Ovary (tissue), 7 donors: ENCODE measurements at regions not wholly inside any gene's neighbourhood (a gene's known extent, or its start where the extent isn't known, plus 50 kb on each side); places are given as distances from the start of the nearest gene placed in this dataset.

Source experiments
- DNase-seq, 5 donors: peaks; one replicate each; pipeline ENCODE4 v3.0.0-alpha.2; 2019 to 2020
- H3K27ac ChIP-seq, 2 donors: fragments of 200-600 bp; one replicate each; pipeline versions ENCODE4 v1.5.1 to v1.8.0; 2019 to 2022
- H3K27me3 ChIP-seq: fragments of 200-600 bp; one replicate; pipeline ENCODE4 v1.8.0; 2022
- H3K36me3 ChIP-seq: fragments of 200-600 bp; sonication (generic); one replicate; pipeline ENCODE4 v1.5.1; 2019
- H3K4me1 ChIP-seq: one replicate; pipeline ENCODE4 v1.8.1; 2013; ENCODE audit warnings: mild to moderate bottlenecking, moderate library complexity; ENCODE audit not compliant: insufficient read depth
- H3K4me3 ChIP-seq: fragments of 200-600 bp; sonication (generic); one replicate; pipeline ENCODE4 v1.5.1; 2017
- H3K9me3 ChIP-seq, 2 donors: fragments of 200-600 bp in 1 of 2; sonication (generic) in 1 of 2; one replicate each; pipeline versions ENCODE4 v1.5.1 to v1.8.1; 2013 to 2019; ENCODE audit warnings: mild to moderate bottlenecking in 1 of 2, moderate library complexity in 1 of 2
- CTCF ChIP-seq, 3 donors: fragments of 450-650 bp in 2 of 3; fragments of 200-600 bp in 1 of 3; IDR thresholded peaks; one replicate each; pipeline versions ENCODE4 v1.5.1 to v1.8.0; 2016 to 2022; ENCODE audit warnings: antibody characterized with exemption in 3 of 3, mild to moderate bottlenecking in 1 of 3
- EP300 ChIP-seq: sonication (generic); formaldehyde crosslinking; IDR thresholded peaks from one replicate; pipeline ENCODE4 v1.6.1; 2017; ENCODE audit warnings: antibody characterized with exemption
- POLR2A ChIP-seq: fragments of 450-650 bp; IDR thresholded peaks from one replicate; pipeline ENCODE4 v1.6.1; 2017; ENCODE audit warnings: antibody characterized with exemption, mild to moderate bottlenecking, moderate library complexity
- WGBS, 3 donors: extraction: QIAGEN DNeasy Blood & Tissue Kit in 1 of 3; methylation state at CpG; one replicate each; pipeline versions ENCODE4 v1.1.5 to v1.1.7; 2013 to 2017; 5-methylcytosine and 5-hydroxymethylcytosine counted together
- intact Hi-C, 4 donors: fragments of 100-400 bp; cut with DNase I; formaldehyde crosslinking; loops; one replicate each; pipeline versions ENCODE4 v1.11.0 to v1.15.1; 2022 to 2023
- donor health status: DM: no; HTN: no; CAD: no; lungs with moderate emphysema.
- donor health status: DM: no; HTN: no; CAD: no.
- donor health status: Bipolar disorder and iron deficiency.
- donor health status: DM: no; HTN: no; CAD: no.
- donor health status: DM: yes; HTN: yes; CAD: no.

GRCh38 chr5:38023799-38024198 lies 184.0 kb upstream of the GDNF start:
- H3K27me3 ChIP-seq = no peaks in the 10 kb centered on the region
- WGBS, 3 donors = 50 to 59% (median 59%) methylated on average over 4 of the region's 4 CpGs
- no peaks in the 10 kb centered on the region for H3K9me3 ChIP-seq
- DNase-seq = no peak
- H3K36me3 ChIP-seq = no peaks in the 10 kb centered on the region
- H3K4me1 ChIP-seq = no peaks in the 10 kb centered on the region
- H3K4me3 ChIP-seq = no peak overlapping the region
- TF ChIP-seq EP300 (no peak), CTCF (IDR thresholded peaks at IDR 0.05) (no peak), POLR2A (no peak)
- intact Hi-C loops = no loop called here
- no peak overlapping the region for H3K27ac ChIP-seq

GRCh38 chr5:38023371-38023770 lies 183.5 kb upstream of the GDNF start:
- H3K4me1 ChIP-seq = no peaks in the 10 kb centered on the region
- no peak overlapping the region for H3K4me3 ChIP-seq
- no peaks in the 10 kb centered on the region for H3K36me3 ChIP-seq
- H3K9me3 ChIP-seq = no peaks in the 10 kb centered on the region
- WGBS, 3 donors = 85 to 92% (median 92%) methylated on average over 4 of the region's 4 CpGs
- no peak for TF ChIP-seq CTCF (IDR thresholded peaks at IDR 0.05)
- no peak for TF ChIP-seq POLR2A
- no peak for TF ChIP-seq EP300
- no peak overlapping the region for H3K27ac ChIP-seq
- intact Hi-C loops = no loop called here
- H3K27me3 ChIP-seq = no peaks in the 10 kb centered on the region
- no peak for DNase-seq

GRCh38 chr5:38022631-38023030 lies 182.8 kb upstream of the GDNF start:
- intact Hi-C loops = no loop called here
- DNase-seq = no peak
- no peak overlapping the region for H3K4me3 ChIP-seq
- no peaks in the 10 kb centered on the region for H3K4me1 ChIP-seq
- H3K27me3 ChIP-seq = no peaks in the 10 kb centered on the region
- no peaks in the 10 kb centered on the region for H3K9me3 ChIP-seq
- 59 to 66% (median 66%) methylated on average over 4 of the region's 4 CpGs for WGBS, 3 donors
- no peak for TF ChIP-seq CTCF (IDR thresholded peaks at IDR 0.05)
- no peak overlapping the region for H3K27ac ChIP-seq
- H3K36me3 ChIP-seq = no peaks in the 10 kb centered on the region

- DNase-seq = no peak
- no peaks in the 10 kb centered on the region for H3K9me3 ChIP-seq
- intact Hi-C loops = loop anchor here in 1 of 4 donors (10.0 kb wide), 1 partner anchor 167 kb away; no protein-coding TSS in a partner anchor
- H3K4me3 ChIP-seq = no peak overlapping the region
- no peaks in the 10 kb centered on the region for H3K27me3 ChIP-seq
- 63 to 81% (median 73%) methylated on average over 6 of the region's 6 CpGs for WGBS, 3 donors
- no peaks in the 10 kb centered on the region for H3K4me1 ChIP-seq
- no peaks in the 10 kb centered on the region for H3K36me3 ChIP-seq
- TF ChIP-seq POLR2A = no peak
- TF ChIP-seq CTCF (IDR thresholded peaks at IDR 0.05) = no peak
- TF ChIP-seq EP300 = no peak
- no peak overlapping the region for H3K27ac ChIP-seq
Measured at GRCh38 chr5:38018016-38018415, 178.2 kb upstream of the GDNF start.

GRCh38 chr5:38013107-38013506 lies 173.3 kb upstream of the GDNF start:
- Histone ChIP-seq H3K4me1 (no peaks in the 10 kb centered on the region), H3K36me3 (no peaks in the 10 kb centered on the region), H3K27ac (no peak overlapping the region), H3K4me3 (no peak overlapping the region), H3K27me3 (no peaks in the 10 kb centered on the region), H3K9me3 (no peaks in the 10 kb centered on the region)
- TF ChIP-seq CTCF (IDR thresholded peaks at IDR 0.05) (no peak), POLR2A (no peak), EP300 (no peak)
- 18 to 33% (median 22%) methylated on average over 3 of the region's 3 CpGs for WGBS, 3 donors
- no peak for DNase-seq
- intact Hi-C loops = loop anchor here in 1 of 4 donors (10.0 kb wide), 1 partner anchor 172 kb away; no protein-coding TSS in a partner anchor
